NOMO-1 treated with DMSO at 0.1 percent for 48 hours (cell line): ENCODE measurements at regions not wholly inside any gene's neighbourhood (a gene's known extent, or its start where the extent isn't known, plus 50 kb on each side); places are given as distances from the start of the nearest gene placed in this dataset.
"Not testable (repeated sequence)": the region's sequence is repeated elsewhere in the genome, so short reads cannot be mapped to it uniquely, and the experiment has no call there.

Experiments used
- DNase-seq: peaks from one replicate; lab custom pipeline; 2025; ENCODE audit not compliant: unreplicated experiment; lab: John Stamatoyannopoulos, UW

DNA sequence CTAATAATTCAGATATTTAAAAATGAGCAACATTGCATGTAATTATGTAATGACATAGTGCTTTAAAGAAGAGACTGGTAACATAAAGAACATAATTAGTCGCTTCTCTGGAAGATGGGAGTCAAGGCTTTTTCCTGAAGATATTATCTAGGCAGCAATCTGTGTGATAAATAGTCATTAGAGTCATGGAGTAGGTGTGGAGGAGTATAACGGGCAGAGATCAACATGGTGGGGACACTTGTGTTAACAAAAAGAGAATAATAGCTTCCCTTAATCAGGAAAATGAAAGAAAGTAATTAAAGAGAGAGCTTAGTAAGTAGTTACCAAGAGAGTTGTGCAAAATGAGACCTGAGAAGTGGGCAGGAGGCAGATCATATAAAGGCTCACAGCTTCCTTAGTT is 1417.1 kb upstream of the ATXN8OS start:
- no peak for DNase-seq

DNA sequence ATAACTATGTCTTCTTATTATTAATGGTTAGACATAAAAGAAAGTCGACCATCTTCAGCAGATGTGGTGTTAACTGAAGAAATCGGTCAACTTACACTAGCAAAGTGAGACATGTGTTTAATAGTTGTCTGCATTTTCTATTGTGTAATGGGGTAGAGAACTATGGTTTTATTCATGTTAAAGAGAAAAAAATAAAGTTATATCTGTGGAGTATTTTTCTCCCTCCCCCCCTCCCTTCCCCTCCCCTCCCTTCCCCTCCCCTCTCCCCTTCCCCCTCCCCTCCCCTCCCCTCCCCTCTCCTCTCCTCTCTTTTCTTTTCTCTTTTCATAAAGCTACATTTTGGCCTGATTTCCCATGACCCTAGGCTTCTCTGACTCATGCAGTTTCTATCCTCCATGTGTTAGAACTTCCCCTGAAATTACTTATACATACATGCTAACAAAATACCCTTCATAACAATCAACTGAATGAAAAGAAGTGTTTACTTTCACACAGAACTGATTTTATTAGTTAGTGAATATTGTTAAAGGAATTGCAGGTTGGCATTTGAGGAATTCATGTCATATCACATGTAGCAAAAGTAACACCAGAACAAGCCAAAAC is 1431.0 kb upstream of the ATXN8OS start:
- DNase-seq: no peak

DNA sequence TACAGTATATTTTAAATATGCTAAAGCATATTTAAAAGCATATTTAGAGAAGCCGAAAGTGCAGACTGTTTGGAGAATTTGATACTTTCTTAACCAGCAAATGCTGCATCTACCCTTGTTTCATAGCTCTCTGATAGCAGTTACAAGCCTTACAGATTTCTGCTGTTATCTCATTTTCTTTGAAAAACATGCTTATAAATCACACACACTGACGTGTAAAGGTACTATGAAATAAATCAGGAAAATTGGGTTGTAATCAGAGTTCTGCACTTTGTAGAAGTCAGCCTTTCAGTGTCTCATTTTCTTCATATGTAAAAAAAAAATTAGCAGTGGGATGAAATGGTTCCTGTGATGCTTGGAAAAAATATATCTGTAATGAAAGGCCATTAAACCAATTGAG is 1432.4 kb upstream of the ATXN8OS start:
- DNase-seq: no peak

DNA sequence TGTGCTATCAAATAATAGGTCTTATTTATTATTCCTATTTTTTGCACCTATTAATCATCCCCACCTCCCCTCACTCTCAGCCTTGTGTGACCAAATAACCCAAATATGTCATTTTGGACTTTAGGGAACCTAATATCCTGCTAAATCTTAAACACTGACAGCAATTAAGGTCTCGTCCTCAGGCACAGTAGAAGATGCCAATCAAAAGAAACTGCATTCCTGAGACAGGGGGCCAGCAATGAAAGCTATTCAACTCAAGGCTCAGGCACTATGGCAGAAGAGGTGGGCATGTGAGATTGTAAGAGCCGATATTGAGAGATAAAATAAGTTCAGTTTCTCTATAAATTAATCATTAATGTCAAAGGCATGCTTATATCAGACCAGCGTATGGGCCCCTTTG is 1437.7 kb upstream of the PCDH9 start:
- no peak for DNase-seq

DNA sequence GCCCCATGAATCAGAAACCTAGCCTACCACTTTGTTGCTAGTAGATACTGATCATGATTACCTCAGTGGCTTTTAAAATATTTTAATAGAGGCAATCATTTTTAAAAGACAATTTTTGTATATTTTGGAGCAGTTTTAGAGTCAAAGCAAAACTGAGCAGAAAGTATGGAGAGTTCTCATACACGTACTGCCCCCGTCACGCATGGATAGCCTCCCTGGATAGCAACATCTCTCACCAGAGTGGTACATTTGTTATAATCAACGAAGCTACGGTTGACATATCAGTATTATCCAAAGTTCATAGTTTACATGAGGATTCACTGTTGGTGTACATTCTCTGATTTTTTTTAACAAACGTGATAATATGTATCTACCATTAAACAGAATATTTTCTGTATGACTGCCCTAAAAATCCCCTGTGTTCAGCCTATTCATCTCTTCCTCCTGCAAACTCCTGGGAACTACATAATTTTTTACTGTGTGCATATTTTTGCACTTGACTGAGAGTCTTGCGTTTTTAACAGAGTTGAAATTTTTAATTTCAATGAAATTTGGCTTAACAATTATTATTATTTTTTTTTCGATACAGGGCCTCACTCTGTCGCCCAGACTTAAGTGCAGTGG is 1436.8 kb upstream of the PCDH9 start:
- no peak for DNase-seq

DNA sequence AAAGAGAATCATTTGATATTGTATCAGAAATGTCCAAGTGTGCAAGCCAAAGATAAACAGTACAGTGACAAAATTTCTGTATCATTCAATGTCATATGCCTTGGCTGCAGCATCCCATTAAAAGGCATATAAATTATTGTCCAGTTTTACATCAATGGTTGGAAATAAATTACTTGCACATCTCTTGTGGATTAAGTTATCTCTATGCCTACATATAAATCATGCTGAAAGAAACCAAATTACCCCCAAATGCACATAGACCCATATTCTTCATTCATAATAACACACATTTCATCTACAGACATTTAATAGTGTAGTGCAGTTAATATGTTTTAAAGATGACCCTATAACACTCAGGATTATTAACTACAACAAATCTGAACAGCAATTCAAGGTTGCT is 1415.7 kb upstream of the PCDH9 start:
- DNase-seq: no peak

DNA sequence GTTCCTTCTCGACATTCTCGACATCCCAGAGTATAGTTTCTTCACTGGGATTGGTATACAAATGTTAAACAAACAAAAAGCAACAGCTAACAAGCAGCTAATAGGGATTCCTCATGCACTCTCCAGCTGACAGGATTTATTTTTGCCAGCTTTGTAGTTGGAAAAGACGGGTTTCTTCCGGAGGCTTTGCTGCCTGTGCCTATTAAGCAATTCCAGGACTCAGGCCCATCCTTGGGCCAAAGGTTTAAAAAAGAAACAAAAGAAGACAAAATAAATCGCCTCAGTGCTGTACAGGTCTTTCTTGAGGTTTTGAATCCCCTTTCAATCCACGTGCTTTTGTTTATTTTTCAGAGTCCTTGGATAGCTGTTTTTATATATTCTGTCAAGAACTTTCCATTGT is 1414.5 kb upstream of the PCDH9 start:
- no peak for DNase-seq

DNA sequence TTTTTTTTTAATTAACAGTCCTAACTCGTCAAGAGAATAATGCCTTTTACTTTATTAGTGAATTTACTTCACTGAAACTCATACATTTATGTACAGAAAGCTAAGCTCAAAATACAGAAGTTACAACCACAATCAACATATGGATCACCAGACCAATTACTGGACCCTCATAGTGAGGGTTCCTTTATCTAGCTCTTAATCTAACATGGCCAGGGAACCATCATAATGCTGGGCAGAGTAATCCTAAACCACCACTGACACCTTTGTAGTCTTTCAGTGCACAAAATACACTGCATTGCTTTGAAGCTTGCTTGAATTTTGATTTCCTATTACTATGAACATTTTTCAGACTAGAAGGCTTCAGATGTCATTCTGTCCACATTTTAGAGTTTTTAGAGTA is 1406.6 kb upstream of the PCDH9 start:
- no peak for DNase-seq

DNA sequence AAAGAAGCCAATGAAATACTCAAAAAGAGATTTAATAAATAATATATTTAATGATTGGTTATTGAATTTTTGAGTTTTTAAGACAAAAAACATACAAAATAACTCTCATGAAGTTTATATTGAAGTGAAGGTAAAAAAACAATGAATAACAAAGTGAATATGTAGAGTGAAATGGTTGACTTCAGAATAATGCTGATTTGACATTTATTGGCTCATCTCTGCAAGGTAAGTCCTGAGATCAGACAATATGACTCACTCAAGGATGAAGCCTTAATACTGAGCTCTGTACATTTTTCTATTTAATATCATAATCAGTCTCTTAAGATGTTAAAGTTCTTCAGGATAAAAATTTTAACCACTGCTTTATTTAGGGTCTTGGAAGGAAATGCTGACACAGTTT is 1398.9 kb upstream of the PCDH9 start:
- no peak for DNase-seq

DNA sequence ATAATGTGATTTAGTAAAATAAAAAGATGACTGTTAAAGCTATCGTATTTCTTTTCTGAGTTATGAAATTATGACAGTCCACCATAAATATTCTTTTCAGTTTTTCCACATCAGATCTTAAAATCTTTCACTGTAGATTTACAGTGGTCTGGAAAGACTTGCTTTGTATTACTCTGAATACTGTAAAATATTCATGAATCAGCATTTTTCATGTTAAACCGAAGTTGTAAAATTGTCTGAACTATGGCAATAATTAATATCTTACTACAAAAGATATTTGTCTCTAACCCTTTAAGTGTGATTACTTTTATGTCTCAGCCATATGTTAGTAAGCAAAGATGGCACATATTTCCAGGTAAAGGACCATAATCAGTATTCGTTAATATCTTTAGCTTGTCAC is 1397.2 kb upstream of the PCDH9 start:
- DNase-seq: no peak

DNA sequence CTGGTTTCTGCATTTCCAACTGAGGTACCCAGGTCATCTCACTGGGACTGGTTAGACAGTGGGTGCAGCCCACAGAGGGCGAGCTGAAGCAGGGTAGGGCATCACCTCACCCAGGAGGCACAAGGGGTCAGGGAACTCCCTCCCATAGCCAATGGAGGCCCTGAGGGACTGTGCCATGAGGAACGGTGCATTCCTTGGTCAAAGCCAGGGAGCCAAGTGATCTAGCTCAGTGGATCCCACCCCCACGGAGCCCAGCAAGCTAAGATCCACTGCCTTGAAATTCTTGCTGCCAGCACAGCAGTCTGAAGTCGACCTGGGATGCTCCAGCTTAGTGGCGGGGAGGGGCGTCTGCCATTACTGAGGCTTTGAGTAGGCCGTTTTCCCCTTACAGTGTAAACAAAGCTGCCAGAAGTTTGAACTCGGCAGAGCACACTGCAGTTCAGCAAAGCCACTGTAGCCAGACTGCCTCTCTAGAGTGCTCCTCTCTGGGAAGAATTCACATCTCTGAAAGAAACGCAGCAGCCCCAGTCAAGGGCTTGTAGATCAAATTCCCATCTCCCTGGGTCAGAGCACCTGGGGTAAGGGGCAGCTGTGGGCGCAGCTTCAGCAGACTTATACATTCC is 1386.6 kb upstream of the PCDH9 start:
- no peak for DNase-seq

DNA sequence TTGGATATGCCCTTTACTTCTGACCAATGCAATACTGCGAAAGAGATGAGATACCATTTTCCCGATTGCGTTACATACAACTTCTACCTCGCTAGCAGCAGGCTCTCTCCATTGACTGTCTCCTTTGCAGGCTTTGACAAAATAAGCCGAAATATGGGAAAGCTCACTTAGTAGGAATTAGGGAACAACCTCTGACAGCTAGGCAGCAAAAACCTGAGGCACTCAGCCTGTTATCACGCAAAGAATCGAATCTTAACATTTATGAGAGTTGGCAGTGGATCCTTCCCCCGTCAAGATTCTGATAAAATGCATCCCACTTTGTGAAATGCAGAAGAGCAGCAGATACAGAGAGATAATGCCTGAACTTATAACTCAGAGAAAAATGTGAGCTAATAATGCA is 1379.5 kb upstream of the PCDH9 start:
- no peak for DNase-seq

DNA sequence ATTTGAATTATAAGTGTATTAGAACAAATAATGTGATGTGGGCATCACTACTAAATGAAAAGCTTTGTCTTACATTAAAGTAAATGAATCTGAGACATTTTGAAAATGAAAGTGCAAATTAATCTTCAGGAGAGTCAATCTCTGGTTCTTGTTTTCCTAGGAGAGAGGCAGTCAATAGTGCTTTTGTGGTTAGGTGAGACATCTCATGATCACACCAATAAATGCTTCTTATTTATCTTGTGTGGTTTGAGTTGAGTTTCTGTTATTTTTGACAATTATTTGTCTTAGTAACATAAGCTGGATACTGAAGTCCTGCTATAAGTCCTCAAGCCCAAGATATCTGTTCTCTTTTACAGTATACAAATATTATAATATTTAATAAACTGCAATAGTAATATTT is 1378.0 kb upstream of the PCDH9 start:
- DNase-seq: no peak

DNA sequence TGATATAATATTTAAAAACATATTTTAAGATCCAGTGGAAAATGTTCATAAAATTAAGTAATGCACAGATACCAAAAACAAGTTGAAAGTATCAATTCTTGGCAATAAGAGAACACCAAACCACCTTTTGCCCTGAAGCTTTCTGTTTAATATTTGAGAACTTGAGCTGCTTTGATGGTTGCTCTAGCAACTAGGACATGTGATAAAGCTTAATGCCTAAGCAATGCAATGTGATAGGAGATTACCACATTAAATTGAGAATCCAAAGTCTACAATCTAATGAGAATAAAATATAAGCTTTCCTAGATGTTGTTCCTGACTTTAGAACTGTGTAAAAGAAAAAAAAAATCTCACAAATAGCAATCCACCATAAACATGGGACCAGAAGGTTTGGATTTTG is 1367.5 kb upstream of the PCDH9 start:
- DNase-seq: no peak

DNA sequence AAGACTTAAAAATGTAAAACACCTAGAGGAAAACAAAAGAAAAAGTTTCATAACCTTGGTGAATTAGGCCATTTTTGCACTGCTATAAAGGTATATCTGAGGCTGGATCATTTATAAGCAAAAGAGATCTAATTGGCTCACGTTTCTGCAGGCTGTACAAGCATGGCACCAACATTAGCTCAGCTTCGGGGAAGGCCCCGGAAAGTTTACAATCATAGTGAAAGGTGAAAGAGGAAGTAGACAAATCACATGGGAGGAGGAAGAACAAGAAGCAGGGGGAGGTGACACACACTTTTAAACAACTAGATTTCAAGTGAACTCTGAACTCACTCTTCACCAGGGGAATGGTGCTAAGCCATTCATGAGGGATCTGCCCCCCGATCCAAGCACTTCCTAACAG is 1358.5 kb upstream of the PCDH9 start:
- DNase-seq: peak; percentile 71

DNA sequence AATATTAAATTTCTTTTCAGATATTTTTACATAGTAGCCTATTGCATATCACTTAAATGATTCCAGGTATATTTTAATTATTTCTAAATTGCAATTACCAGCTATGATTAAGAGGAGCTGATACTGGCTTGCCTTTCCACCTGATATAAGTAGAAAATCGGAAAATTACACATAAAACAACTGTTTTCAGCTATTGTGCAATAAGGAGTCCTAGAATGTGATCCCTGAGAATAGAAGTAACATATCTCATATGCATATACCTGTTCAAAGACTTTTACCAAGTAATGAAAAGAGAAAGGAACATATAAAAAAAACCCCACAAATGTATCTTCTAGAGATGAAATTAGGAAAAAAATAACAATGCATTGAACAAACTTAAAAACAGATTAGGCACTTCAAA is 1354.6 kb upstream of the PCDH9 start:
- no peak for DNase-seq

DNA sequence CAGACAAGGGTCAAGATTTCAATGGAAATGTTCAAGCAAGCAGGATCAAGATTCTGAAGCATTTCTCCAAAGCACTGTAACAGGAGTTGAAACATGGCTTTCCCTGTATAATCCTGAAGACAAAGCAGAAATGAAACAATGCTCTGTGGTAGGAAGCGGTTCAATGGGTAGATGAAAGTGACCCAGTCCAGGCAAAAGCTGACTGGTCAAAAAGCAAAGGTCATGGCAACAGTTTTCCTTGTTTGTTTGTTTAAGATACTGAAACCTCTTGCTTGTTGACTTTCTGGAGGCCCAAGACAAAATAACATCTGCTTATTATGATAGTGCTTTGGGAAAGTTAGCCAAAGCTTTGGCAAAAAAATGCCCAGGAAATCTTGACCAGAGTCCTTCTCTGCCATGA is 1343.9 kb upstream of the PCDH9 start:
- no peak for DNase-seq

DNA sequence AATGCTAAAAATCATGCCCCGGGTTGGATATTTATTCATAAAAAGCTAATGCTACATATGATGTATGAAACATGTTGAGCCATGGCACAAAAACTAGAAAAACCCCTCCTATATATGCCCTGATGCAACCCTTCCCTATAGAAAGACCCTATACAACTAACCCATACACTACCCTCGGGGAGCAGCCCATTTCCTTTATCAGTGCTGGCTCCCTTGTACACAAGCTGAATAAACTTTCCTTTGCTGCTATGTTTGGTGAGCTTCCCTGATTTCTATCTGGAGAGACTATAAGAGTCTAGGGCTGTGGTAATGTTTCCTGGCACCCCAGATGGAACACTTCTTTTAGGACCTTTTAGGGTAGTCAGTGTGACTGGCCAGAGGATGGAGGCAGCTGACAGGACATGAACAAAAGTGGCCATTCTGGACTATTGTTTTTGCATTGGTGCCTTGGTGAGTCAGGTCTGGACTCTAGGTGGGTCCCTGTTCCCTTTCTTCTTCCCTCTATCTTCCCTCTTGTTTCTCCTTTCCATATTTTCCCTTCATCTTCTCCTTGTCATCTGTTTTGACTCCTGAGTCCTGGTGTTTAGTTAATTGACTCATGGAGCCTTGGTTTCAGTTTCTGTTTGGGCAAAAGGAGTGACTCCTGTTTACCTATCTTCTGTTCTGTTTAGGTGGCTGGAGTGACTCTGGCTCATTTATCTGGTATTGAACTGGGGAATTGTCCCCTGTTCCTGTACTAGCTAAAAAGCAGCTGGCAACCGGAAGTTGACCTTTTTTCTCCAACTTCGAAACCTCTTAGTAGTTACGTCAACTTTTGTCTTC is 1321.8 kb upstream of the PCDH9 start:
- DNase-seq: no peak

DNA sequence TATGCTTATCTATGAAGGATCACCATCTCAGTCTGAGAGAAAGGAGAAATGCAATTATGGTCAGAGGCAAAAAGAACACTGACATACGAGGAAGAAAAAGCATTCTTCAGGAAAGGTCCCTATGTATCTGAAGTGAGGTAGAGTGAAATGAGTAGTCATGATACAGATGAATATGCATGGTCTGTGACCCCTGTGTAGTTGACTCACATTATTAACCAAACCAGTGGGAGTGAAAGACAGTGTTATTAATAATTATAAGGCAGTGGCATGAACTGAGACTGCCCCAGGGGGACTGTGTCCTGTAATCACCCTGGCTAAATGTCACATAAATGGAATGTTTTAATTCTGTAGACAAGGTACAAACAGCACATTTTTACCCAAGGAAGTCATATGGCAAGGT is 1320.2 kb upstream of the PCDH9 start:
- no peak for DNase-seq

DNA sequence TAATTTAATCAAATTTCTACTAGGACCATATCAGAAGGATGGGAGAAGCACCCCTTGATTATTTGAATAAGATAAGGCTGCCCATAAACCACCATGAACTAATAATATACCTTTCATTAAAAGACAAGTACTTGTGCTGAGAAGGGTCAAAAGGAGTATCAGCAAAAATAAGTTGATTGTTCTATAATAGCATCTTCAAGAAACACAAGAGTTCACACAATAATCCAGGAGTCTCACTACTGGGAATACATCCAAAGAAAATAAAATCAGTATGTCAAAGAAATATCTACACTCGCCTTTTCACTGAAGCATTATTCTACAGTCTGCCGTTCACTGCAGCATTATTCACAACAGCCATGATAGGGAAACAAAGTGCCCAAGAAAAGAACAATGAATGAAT is 1310.1 kb upstream of the PCDH9 start:
- no peak for DNase-seq

DNA sequence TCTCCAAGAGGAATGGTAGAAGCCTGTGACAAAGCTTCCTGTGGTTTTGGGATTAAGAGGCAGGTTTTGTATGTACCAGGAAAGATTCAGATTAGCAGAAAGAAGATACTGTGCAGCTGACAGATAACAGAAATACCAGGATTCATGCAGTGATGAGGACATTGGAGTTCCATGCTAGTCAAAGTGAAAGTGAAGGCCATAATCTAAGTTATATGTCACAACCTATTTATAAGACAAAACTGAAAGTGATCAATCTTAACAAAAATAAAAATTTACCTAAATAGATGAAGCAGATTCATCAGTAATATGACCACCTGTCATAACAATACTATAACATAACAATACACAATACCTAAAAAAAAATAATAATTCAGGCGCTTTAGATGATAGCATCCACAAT is 1305.2 kb upstream of the PCDH9 start:
- no peak for DNase-seq

DNA sequence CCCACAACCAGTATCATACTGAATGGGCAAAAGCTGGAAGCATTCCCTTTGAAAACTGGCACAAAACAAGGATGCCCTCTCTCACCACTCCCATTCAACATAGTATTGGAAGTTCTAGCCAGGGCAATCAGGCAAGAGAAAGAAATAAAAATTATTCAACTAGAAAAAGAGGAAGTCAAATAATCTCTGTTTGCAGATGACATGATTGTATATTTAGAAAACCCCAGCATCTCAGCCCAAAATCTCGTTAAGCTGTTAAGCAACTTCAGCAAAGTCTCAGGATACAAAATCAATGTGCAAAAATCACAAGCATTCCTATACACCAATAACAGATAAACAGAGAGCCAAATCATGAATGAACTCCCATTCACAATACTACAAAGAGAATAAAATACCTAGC is 1297.0 kb upstream of the PCDH9 start:
- DNase-seq: not testable (repeated sequence)
